Mesodermal cell (in vitro differentiated cells): ENCODE measurements at regions not wholly inside any gene's neighbourhood (a gene's known extent, or its start where the extent isn't known, plus 50 kb on each side); places are given as distances from the start of the nearest gene placed in this dataset.
A peak's percentile ranks its signal among the peaks of the same experiment; 100 is the strongest.

Experiments used
- H3K27ac ChIP-seq: 2 replicates; pipeline ENCODE4 v1.7.0; 2013; ENCODE audit warnings: mild to moderate bottlenecking, low read depth, low read length, moderate library complexity; ENCODE audit not compliant: severe bottlenecking
- H3K36me3 ChIP-seq: 2 replicates; pipeline ENCODE4 v1.7.1; 2013; ENCODE audit warnings: mild to moderate bottlenecking, low read length, moderate library complexity; ENCODE audit not compliant: control insufficient read depth, insufficient read depth
- H3K4me1 ChIP-seq: one replicate; pipeline ENCODE4 v1.7.1; 2013; ENCODE audit warnings: mild to moderate bottlenecking, low read length; ENCODE audit not compliant: insufficient read depth, control insufficient read depth, poor library complexity, severe bottlenecking
- H3K4me3 ChIP-seq: 2 replicates; pipeline ENCODE4 v1.7.0; 2013; ENCODE audit warnings: low read length, control low read depth, mild to moderate bottlenecking; ENCODE audit not compliant: insufficient read depth, poor library complexity, severe bottlenecking; ENCODE audit errors: extremely low read depth
- H3K9me3 ChIP-seq: 2 replicates; pipeline ENCODE4 v1.7.1; 2013; ENCODE audit warnings: mild to moderate bottlenecking, low read length, moderate library complexity; ENCODE audit not compliant: control insufficient read depth
- WGBS, 2 experiments: methylation state at CpG; one replicate each; pipeline ENCODE4 v1.1.5; 2013; ENCODE audit warnings: missing lambda C conversion rate in 2 of 2; ENCODE audit not compliant: insufficient coverage in 2 of 2; 5-methylcytosine and 5-hydroxymethylcytosine counted together

DNA sequence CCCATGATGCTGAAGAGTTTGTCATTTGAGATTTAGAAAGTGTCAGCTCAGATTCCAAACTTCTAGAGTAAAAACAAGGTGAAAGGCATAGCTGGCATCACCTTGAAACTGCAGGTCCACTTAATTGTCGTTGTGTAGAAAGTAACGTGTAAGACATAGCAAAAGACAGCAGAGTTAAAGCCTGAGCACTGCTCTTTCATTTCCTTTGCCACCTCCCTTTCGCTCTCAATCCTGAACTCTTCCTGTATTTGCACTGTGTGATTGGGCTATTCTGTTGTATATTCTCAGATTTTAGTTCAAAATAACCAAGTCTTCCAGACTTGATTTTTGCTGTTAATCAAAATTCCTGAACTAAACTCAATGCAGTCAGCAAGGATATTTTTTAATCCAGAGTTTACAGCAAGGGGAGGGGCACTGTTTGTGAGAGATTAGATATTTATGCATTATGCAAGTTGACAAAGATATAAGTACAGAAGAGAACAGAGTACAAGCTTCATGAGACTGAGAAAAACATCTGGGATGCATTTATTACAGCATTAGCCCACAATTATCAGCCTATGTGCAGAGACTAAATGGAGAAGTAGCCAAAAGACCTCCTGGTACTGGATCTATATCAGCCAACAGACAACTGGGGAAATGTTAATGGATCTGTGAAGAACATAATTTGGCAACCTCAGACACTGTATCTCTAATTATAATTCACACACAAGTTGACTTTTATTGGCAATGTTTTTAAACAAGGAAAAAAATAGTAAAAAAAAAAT, 328.6 kb downstream of the SUCLA2 start:
- 96 to 100% methylated on average over 1 to 2 of the region's 3 CpGs for WGBS, 2 experiments
- no peak overlapping the region for H3K4me3 ChIP-seq
- H3K4me1 ChIP-seq, result no peaks in the 10 kb centered on the region
- H3K36me3 ChIP-seq, result no peaks in the 10 kb centered on the region
- no peaks in the 10 kb centered on the region for H3K9me3 ChIP-seq
- H3K27ac ChIP-seq, result no peak overlapping the region

DNA sequence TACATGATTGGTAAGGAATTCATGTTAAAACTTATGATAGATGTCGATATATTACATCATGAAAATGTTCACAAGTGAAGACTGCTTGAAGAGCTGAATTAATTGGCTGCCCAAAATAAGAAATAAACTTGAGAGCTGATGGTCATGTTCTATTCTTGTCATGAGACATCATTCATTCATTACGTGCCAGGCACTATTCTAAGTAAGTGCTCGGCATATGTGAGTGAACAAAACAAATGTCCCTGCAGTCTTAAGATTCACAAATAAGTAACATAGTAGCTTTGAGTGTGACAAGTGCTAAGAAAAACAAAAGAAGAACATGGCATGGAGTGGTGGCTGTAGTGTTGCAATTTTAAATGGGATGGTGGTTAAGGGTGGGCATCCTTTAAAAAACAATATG, 329.3 kb downstream of the SUCLA2 start:
- H3K9me3 ChIP-seq, result no peaks in the 10 kb centered on the region
- H3K4me1 ChIP-seq, result no peaks in the 10 kb centered on the region
- H3K4me3 ChIP-seq, result no peak overlapping the region
- no peaks in the 10 kb centered on the region for H3K36me3 ChIP-seq
- H3K27ac ChIP-seq, result no peak overlapping the region
- 85 to 100% methylated on average over 1 to 2 of the region's 3 CpGs for WGBS, 2 experiments

DNA sequence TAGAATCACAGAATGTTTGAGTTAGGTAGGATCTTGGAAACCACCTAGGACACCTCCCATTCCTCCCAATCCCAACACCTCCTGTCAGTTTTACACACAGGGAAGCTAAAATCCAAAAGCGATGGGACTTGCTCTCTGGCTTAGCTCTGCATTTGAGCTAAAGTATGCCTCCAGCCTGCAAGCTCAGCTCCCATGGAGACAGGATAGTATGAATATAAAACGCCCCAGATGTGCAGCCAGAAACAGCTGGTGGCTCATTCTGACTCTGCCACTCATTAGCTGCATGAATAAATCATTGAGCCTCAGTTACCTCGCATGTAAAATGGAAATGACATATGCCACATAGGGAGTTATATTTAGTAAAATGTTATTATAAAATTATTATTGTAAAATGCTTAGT, 336.0 kb downstream of the SUCLA2 start:
- Histone ChIP-seq H3K4me3 (no peak overlapping the region), H3K36me3 (no peaks in the 10 kb centered on the region), H3K9me3 (no peaks in the 10 kb centered on the region), H3K4me1 (no peaks in the 10 kb centered on the region), H3K27ac (no peak overlapping the region)
- WGBS, 2 experiments, result 67 to 76% methylated on average over 1 to 2 of the region's 3 CpGs

DNA sequence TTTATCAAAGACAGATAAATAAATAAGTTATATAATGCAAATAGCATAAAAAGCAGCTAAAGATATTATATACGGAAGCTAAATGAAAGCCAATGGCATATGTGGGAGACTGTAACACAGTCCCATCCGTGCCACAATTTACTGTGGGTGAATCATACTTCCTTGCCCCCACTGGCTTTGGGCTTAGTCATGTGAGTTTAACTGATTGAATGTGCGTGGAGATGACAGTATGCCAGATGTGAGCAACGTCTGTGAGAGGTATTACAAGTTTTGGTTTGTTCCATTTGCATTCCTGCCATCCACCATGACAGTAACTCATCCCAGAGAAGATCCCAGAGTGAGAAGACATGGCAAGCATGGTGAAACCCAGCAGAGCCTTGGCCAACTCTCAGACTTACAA, 340.0 kb downstream of the SUCLA2 start:
- WGBS, 2 experiments, result 80 to 100% methylated on average over 1 of the region's 4 CpGs
- Histone ChIP-seq H3K4me3 (no peak overlapping the region), H3K4me1 (no peaks in the 10 kb centered on the region), H3K9me3 (no peaks in the 10 kb centered on the region), H3K36me3 (no peaks in the 10 kb centered on the region), H3K27ac (no peak overlapping the region)

DNA sequence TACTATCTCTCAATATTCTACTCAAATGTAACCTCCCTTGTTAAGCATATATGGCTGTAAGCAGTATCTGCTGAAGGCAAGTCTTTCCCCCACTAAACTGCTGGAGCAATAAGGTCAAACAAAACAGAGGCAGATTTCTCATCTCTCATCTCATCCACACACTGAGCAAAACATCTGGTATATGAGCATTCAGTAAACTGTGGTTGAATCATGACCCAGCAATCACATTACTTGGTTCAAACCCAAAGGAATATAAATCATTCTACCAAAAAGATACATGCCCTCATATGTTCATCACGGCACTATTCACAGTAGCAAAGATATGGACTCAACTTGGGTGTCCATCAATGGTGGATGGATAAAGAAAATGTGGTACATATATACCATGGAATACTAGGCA, 344.4 kb downstream of the SUCLA2 start:
- Histone ChIP-seq H3K36me3 (no peaks in the 10 kb centered on the region), H3K4me3 (no peak overlapping the region), H3K4me1 (no peaks in the 10 kb centered on the region), H3K27ac (no peak overlapping the region), H3K9me3 (no peaks in the 10 kb centered on the region)
- no CpG with 5 or more reads among the region's 1 CpG for WGBS, 2 experiments

DNA sequence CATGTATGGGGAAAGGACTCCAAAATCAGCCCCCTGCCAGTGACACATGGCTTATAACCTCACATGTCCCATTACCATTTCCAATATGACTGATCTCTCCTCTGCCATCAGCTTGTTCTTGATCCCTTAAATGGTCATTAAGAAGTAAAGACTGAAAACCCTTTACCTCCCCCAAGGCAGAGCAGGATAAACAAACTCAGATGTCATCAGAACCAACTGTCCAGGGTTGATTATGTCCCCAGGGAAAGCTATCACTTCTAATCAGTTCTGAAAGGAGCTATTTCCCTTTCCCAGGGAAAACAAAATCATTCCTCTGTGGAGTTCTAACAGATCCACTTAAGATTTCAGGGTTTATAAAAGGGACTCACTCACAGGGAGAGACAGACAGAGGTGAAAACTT, 350.9 kb downstream of the SUCLA2 start:
- Histone ChIP-seq H3K4me1 (no peaks in the 10 kb centered on the region), H3K9me3 (no peaks in the 10 kb centered on the region), H3K4me3 (no peak overlapping the region), H3K36me3 (no peaks in the 10 kb centered on the region), H3K27ac (peak overlapping the region; percentile 36)

DNA sequence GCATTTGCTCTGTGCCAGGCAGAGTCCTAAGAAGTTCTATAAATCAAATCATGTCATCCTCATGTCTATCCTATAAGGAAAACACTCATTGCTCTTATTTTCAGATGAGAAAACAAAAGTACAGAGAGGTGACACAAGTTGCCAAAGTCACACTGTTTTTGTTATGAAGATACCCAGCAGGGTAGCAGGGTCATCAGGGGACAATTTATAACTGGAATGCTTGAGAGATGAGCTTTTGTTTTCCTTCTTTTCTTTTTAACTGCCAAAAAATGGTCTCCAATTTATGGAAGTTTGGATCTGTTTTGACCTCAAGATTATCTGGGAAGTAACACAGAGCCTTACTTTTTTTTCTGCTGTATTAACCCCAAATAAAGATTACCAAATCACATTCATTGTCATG, 354.1 kb downstream of the SUCLA2 start:
- no peaks in the 10 kb centered on the region for H3K36me3 ChIP-seq
- H3K9me3 ChIP-seq, result no peaks in the 10 kb centered on the region
- no peak overlapping the region for H3K27ac ChIP-seq
- H3K4me1 ChIP-seq, result no peaks in the 10 kb centered on the region
- no peak overlapping the region for H3K4me3 ChIP-seq

DNA sequence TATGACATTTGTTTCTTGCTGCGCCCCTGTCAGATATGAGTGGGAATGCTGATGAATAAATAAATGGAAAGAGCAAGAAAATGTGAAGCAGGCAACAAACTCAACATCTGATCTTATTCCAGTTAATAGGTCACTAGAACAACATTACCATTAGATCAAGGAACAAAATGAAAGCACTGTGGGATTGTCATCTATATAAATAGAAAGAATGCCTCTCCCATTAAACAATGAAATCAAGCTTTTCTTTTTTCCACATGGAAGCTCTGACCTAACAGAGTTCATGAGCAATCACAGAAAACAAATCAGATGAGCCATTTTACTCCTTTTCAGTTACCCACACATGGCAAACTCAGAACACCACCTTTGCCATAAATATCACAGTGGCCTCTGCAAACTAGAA, 354.8 kb downstream of the SUCLA2 start:
- Histone ChIP-seq H3K4me1 (no peaks in the 10 kb centered on the region), H3K27ac (no peak overlapping the region), H3K36me3 (no peaks in the 10 kb centered on the region), H3K4me3 (no peak overlapping the region), H3K9me3 (no peaks in the 10 kb centered on the region)
- WGBS, 2 experiments, result no CpG with 5 or more reads among the region's 1 CpG

DNA sequence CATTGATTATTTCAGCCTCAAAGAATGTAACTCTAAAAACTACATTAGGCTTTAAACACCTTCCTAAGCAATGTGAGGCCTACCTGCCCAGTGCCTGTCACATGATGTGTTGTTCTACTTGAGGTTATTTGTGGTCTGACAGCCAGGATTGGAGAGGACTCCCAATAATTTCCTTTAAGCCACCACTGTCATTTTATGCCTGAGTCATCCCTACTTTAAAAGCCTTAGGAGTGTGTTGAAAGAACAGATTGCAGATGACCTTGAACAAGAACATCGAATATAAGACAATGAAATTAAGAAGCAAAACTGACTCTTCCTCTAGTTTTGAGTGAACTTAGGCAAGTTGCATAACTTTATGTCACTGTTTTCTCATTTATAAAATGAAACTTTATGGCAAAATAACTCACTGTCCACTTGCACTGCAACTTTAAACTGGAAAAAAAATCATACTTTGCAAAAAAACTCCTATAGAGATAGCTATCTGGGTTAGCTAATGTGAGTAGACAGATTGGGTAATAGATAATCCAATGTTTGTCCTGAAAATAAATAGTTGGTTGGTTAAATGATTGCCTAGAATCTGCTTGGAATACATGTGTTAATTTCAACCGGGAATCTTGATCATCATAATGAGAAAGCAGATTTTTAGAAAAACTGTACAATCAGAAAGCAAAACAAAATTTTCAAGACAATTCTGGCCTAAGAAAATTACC, 361.2 kb downstream of the SUCLA2 start:
- H3K27ac ChIP-seq, result no peak overlapping the region
- H3K4me3 ChIP-seq, result no peak overlapping the region
- 100% methylated on average over 1 of the region's 2 CpGs; no CpG with 5 or more reads in 1 of the 2 experiments for WGBS, 2 experiments
- peaks cover 3% of the 10 kb centered on the region for H3K4me1 ChIP-seq
- H3K9me3 ChIP-seq, result no peaks in the 10 kb centered on the region
- no peaks in the 10 kb centered on the region for H3K36me3 ChIP-seq

DNA sequence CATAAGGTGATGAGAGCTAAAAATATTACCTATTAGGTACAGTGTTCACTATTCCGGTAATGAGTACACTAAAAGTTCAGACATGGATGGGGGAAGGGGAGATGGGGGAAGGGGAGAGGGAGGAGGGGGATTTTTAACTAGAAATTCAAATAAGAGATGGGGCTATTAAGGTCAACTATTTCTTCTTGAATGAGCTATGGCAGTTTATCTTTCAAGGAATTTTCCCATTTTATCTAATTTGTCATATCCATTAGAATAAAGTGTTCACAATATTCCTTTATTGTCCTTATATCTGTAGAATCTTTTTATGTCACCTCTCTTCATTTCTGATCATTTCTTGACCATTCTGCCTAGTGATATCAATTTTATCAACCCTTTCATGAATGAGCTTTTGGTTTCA, 362.4 kb downstream of the SUCLA2 start:
- no peak overlapping the region for H3K27ac ChIP-seq
- H3K4me1 ChIP-seq, result peaks cover 3% of the 10 kb centered on the region
- no peak overlapping the region for H3K4me3 ChIP-seq
- no peaks in the 10 kb centered on the region for H3K36me3 ChIP-seq
- no CpG with 5 or more reads among the region's 1 CpG for WGBS, 2 experiments
- H3K9me3 ChIP-seq, result no peaks in the 10 kb centered on the region

DNA sequence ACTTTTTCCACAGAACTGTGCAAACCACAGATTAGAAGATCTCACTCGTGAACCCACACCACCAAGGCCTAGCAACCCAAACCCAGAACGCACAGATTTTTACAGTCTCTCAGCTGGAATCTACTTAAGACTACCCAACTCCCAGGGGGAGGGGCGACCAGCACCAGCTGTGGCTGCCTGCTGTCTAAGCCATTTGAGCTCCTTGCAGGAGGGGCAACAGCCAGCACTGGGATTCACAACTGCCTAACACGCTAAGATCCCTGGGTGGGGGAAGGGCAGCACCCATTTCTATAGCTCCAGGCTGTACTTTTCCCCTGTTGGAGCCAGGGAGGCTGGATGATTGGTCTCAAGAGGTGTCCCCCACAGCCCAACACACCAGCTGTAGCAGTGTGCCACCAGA, 368.8 kb downstream of the SUCLA2 start:
- Histone ChIP-seq H3K27ac (peak overlapping the region; percentile 49), H3K9me3 (peaks cover 4% of the 10 kb centered on the region), H3K4me3 (no peak overlapping the region), H3K36me3 (no peaks in the 10 kb centered on the region), H3K4me1 (peaks cover 6% of the 10 kb centered on the region)
- 41 to 80% methylated on average over 1 to 3 of the region's 4 CpGs for WGBS, 2 experiments
